ENCODE measurements at regions not wholly inside any gene's neighbourhood (a gene's known extent, or its start where the extent isn't known, plus 50 kb on each side); places are given as distances from the start of the nearest gene placed in this dataset.

DNA sequence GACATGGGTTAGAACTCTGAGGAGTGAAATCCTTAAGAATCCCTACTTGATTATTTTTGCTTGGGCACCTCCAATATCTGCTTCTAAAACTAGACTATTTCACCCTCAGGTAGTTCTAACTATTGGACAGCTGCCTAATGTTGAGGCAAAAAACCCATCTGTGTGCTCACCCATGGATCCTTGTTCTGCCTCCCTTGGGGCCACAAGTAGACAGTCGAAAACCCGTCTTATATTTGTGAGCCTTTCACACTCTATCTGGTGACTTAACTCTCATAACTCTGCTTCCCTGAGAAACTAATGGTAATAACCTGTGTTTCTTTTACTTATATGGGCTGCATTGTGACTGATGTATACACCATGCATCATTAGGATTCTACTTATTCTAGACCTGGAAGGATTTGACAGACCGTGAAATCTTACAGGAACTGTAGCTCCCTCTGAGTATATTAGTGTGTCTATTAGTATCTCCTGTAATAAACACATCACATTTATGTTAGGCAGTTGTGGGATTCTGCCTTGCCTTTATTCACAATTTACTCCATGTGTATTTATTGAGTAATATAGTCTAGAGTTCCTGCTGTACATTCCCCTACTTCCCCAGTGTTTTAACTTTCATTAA is 94.6 kb upstream of the SGCD start:
- TF ChIP-seq, protein P1, sequence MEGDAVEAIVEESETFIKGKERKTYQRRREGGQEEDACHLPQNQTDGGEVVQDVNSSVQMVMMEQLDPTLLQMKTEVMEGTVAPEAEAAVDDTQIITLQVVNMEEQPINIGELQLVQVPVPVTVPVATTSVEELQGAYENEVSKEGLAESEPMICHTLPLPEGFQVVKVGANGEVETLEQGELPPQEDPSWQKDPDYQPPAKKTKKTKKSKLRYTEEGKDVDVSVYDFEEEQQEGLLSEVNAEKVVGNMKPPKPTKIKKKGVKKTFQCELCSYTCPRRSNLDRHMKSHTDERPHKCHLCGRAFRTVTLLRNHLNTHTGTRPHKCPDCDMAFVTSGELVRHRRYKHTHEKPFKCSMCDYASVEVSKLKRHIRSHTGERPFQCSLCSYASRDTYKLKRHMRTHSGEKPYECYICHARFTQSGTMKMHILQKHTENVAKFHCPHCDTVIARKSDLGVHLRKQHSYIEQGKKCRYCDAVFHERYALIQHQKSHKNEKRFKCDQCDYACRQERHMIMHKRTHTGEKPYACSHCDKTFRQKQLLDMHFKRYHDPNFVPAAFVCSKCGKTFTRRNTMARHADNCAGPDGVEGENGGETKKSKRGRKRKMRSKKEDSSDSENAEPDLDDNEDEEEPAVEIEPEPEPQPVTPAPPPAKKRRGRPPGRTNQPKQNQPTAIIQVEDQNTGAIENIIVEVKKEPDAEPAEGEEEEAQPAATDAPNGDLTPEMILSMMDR (conservative IDR thresholded peaks at IDR 0.05), result no peak
- H3K27ac ChIP-seq, result no peak overlapping the region

DNA sequence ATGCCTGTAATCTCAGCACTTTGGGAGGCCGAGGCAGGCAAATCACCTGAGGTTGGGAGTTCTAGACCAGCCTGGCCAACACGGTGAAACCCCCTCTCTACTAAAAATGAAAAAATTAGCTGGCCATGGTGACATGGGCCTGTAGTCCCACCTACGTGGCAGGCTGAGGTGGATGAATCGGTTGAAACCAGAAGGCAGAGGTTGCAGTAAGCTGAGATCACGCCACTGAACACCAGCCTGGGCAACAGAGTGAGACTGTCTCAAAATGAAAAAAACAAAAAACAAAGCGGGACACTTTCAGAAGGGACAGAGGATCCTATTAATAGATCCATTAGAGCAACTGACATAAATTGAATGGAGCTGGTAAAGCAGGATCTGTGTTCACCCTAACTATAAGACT is 89.6 kb upstream of the SGCD start:
- no peak overlapping the region for H3K27ac ChIP-seq
- TF ChIP-seq, protein P1 (conservative IDR thresholded peaks at IDR 0.05), result no peak

DNA sequence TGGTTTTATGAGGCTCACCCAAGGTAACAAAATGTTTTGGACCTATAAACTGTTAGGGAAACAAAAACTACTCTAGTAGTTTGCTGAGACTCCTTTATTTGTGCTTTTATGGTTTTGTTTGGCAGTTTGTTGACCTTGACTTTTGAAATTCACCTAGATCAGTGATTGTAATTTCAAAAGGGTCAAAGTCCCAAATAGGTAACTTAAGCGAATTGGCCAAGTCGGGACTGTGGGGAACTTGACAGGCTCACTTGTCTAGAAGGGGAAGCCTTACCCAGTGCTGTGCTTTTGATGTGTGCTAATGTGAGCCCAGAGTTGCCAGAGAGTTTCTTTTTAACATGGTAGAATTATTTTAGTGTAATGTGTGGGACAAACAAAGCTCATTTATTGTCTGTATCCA is 87.2 kb upstream of the SGCD start:
- TF ChIP-seq, protein P1 (conservative IDR thresholded peaks at IDR 0.05), result no peak
- no peak overlapping the region for H3K27ac ChIP-seq

DNA sequence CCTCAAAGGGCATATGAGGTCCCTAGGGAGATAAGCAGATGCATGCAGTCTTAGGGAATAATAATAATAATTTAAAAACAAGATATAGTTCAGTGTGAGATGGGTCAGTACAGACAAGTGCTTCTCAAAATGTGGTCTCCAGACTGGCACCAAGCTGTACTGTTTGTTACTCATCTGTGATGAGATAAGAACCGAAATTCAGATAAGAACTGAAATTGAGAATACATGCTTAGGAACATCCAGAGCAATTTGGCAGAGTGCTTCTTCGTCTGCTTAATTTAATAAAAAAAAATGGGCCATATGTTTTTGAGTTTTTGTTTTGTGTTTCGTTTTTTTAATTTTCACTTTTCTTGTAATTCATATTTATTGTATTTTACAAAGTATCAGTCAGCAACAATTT is 86.5 kb upstream of the SGCD start:
- TF ChIP-seq, protein P1 (conservative IDR thresholded peaks at IDR 0.05), result no peak

DNA sequence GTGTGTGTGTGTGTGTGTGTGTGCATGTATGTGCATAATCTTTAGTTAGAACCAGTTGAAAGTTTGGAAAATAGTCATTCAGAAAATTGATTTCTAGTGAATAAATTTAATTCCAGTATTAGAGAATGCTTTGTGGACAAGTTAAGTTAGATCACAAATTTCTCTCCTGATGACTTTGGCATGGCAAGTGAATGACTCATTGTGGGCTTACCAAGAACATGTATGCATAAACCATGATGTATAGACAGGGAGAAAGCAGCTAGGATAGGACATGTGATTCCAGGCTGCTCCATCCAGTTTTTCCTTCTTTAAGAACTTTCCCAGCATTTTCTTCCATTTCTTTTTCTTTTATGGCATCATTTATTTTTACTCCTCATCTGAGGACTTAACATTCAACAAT is 85.7 kb upstream of the SGCD start:
- TF ChIP-seq, protein P1 (conservative IDR thresholded peaks at IDR 0.05), result no peak
- H3K27ac ChIP-seq, result no peak overlapping the region

More for the DNA sequence above, 86.5 kb upstream of the SGCD start:
- H3K27ac ChIP-seq, result no peak overlapping the region

DNA sequence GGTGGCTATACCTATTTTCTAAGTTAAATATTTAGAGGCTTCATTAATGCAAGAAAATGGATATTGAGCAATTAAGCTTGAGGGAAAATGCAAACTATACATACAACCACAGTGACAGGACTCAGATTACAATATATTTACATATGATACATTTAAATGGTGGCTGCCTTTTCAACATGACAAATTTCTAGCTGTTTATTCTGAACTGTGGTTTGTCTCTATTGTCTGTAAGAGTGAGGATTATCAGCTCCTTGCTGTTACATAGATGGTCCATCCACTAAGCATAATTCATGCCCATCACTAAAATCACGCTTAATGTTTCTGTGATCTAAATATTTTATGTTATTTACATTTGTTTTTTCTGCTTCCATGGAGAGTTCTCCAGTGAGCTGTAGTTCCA is 81.1 kb upstream of the SGCD start:
- TF ChIP-seq, protein P1 (conservative IDR thresholded peaks at IDR 0.05), result no peak
- no peak overlapping the region for H3K27ac ChIP-seq

DNA sequence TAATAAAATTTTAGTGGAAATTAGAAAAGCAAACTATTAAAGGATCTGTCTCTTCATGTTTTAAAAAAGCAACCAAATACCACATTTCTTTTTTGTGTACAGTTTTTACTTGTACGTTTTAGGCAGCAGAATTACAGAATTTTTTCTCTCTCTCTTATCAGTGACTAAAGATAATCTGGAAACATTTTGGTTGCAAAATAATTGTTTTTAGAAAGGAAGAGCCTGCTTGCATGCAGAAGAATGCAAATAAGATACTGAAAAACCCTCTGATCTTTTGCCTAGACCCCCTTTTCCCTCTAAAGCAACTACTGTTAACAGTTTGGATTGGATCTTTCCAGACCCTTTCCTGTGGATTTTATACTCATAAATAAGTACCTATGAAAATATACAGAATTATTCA is 75.9 kb upstream of the SGCD start:
- H3K27ac ChIP-seq, result no peak overlapping the region
- TF ChIP-seq, protein P1 (conservative IDR thresholded peaks at IDR 0.05), result no peak
